Choroid plexus epithelial cell (primary cell): ENCODE measurements at regions not wholly inside any gene's neighbourhood (a gene's known extent, or its start where the extent isn't known, plus 50 kb on each side); places are given as distances from the start of the nearest gene placed in this dataset.

Source experiments
- DNase-seq: peaks from one replicate; pipeline ENCODE4 v3.0.0-alpha.2; 2010; ENCODE audit warnings: low read depth
- H3K4me3 ChIP-seq: 2 replicates; pipeline ENCODE4 v1.5.1; 2011; ENCODE audit warnings: low read depth, mild to moderate bottlenecking, control low read depth, low read length, moderate library complexity
- TF ChIP-seq, protein P1 (sequence below): conservative IDR thresholded peaks from 2 replicates; pipeline ENCODE4 v1.5.1; 2011; ENCODE audit warnings: low read depth, mild to moderate bottlenecking, control low read depth, inconsistent platforms, low read length, moderate library complexity

DNA sequence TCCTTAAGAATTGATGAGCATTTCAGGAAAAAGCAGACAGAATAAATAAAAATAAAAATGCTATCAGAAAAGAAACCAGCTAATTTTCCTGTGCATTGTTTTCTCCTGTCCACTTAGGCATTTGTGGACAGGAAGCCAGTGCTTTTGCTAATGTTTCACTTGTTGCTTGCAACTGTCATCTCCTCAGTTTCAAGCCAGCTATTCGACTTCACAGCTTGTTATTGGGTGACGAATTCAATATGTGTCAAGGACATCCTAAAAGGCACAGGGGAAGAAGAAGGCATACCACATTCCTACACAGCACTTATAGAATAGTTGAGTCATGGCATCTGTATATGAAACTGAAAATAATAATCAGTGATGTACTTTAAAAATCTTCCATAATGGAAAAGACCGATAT is 530.6 kb upstream of the KIRREL3 start:
- H3K4me3 ChIP-seq, result no peak overlapping the region
- TF ChIP-seq, protein P1, sequence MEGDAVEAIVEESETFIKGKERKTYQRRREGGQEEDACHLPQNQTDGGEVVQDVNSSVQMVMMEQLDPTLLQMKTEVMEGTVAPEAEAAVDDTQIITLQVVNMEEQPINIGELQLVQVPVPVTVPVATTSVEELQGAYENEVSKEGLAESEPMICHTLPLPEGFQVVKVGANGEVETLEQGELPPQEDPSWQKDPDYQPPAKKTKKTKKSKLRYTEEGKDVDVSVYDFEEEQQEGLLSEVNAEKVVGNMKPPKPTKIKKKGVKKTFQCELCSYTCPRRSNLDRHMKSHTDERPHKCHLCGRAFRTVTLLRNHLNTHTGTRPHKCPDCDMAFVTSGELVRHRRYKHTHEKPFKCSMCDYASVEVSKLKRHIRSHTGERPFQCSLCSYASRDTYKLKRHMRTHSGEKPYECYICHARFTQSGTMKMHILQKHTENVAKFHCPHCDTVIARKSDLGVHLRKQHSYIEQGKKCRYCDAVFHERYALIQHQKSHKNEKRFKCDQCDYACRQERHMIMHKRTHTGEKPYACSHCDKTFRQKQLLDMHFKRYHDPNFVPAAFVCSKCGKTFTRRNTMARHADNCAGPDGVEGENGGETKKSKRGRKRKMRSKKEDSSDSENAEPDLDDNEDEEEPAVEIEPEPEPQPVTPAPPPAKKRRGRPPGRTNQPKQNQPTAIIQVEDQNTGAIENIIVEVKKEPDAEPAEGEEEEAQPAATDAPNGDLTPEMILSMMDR, result no peak
- DNase-seq, result no peak

DNA sequence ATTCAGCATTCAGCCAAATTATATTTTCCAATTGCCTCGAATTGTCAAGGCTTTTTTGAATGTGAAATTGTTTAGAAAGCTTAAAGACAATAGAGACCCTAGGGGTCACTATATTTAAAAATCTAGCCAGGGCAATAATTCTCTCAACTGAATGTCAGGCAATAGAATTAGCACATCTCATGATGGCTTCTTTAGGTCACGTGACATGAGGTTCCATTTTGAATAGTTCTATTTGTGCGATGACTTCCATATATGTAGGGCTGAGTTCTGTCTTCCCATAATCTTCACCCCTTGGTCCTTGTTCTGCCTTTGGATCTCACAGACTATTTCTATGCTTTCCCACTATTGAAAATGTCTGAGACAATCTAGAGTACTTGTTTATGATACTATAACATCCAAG is 527.7 kb upstream of the KIRREL3 start:
- TF ChIP-seq, protein P1, result no peak
- H3K4me3 ChIP-seq, result no peak overlapping the region
- DNase-seq, result no peak

DNA sequence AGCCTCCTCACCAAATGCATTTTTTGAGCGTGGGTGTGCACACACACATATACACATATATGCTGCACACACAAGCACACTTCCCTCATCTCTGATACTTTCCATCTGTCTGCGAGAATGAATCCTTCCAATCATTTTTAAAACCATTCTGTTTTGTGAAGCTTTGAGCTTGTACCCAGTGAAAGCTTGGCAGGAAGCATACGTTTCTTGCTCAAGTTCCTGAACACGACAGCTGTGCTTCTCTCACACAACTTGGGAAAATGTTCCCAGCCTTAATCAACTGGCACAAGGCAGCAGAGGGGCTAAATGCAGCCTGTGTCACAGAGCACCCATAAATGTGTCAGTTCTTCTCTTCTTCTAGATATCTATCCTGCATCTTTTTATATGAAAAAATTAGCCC is 524.0 kb upstream of the KIRREL3 start:
- no peak overlapping the region for H3K4me3 ChIP-seq
- no peak for DNase-seq
- TF ChIP-seq, protein P1, result no peak

DNA sequence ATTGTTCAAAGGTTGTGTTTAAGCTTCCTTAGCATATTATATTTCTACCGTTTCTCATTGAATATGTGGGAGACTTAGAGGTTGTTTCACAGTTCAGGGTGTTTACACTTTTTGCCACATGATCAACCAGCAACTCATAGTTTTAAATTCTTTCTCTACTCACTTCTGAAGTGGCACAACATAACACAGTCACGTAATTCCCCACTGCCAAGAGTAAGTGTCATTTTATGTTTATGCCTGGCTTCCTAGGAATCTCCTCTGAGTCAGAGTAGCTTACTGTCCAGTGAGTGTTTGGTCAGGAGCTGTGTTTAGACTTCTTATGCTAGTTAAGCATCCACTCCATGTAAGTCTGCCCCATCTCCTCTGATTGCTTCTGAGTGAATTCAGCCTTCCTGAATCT is 520.8 kb upstream of the KIRREL3 start:
- no peak for DNase-seq
- H3K4me3 ChIP-seq, result no peak overlapping the region
- TF ChIP-seq, protein P1, result no peak

DNA sequence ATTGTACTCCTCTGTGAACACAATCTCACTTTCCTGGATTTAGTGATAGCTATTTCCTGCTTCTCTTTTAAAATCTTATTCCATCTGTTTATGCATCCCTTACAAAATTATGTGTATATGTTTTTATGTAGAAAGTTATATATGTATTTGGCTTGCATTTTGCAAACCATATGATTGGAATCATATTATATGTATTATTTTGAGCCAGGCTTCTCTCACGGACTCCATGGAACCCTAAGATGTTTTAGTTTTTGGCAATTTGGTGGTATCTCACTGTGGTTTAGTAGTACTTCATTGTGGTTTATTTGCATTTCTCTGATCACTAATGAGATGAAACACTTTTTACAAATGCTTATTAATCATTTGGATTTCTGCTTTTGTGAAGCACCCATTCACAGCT is 507.3 kb upstream of the KIRREL3 start:
- no peak for DNase-seq
- TF ChIP-seq, protein P1, result no peak
- H3K4me3 ChIP-seq, result no peak overlapping the region

DNA sequence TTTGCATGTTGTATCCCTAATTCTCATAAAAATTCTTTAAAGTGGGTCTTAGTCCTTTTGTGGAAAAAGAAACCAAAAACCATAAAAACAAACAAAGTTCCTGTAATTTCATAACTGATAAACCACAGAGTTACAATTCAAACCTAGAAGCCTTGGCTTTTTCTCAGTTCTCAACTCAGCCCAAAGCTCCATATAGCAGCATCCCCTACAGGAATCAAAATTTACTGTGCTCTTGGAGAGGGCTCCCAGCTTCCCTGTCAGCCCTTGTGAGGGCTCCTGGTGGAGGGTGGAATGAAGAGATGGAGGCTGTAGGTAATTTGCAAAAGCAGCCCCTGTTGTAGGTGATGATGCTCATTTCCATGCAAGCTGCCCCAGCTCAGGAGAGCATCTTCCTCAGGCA is 506.1 kb upstream of the KIRREL3 start:
- no peak for DNase-seq
- no peak overlapping the region for H3K4me3 ChIP-seq
- TF ChIP-seq, protein P1, result no peak

DNA sequence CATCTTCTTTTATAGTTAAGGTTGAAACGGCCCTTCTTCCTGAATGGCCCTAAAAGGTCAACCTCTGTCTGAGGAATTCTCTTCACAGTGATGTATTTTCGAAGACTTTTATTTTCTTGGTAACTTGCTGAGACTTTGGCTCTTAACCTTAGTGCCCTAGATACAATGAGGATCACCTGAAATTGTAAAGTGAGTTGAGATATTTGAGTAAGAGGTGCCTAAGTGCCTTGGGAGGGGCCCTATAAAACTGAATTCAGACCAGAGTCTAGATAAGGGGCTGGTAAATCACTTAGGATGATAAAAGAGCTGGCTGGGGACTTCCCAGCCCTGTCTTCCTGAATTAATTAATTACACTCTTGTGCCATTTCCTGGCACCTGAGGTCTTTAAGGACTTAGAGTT is 505.6 kb upstream of the KIRREL3 start:
- TF ChIP-seq, protein P1, result no peak
- no peak overlapping the region for H3K4me3 ChIP-seq
- DNase-seq, result no peak
